Stimulated activated CD8-positive, alpha-beta memory T cell treated with anti-CD3 and anti-CD28 coated beads, Interleukin-4, amount 100 ng/mL, for 24 hours (primary cell): ENCODE measurements at regions not wholly inside any gene's neighbourhood (a gene's known extent, or its start where the extent isn't known, plus 50 kb on each side); places are given as distances from the start of the nearest gene placed in this dataset.
"Not testable (repeated sequence)": the region's sequence is repeated elsewhere in the genome, so short reads cannot be mapped to it uniquely, and the experiment has no call there.

Source experiments
- DNase-seq: peaks from one replicate; pipeline ENCODE4 v3.0.0-alpha.2; 2020; ENCODE audit warnings: low read depth

DNA sequence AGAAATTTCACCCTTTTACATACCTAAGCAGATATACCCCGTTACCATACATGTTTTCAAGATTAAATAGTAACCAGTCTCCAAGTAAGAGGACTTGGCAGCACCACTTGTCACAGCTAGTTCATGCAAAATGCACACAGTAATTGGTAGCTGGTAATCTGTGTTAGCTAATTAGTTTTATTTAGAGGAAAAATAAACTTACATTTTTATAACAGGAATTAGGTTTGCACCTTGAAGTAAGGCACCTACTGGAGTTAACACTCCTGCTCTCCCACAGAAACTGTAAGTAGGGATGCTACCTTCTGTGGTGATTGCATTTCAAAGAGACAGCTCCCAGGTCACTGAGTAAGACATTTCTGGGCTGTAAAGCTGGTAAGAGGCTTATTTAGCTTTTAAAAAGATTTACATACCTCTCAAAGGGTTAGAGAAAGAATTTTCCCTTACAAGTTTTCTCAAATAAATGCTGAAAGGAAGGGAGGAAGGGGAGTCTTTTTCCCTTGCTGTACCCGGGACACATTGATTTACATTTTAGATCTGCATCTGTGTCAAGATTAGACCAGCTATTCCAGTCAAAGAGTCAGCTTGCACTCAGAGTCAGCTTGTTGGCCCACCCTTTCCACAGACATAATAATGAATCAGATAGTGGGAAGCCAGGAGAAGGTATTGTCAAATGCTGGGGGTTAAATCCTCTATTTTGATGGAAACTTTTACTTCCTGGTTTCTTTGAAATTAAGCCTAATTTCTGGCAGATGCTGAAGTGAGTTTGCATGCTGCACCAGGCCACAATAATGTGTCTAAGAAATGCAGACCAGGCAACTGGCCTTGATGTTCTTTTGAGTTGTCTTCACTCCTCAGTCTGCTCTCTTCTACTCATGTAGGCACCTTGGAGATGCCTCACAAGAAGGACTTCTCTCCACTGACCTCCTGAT is 77.6 kb upstream of the CHD2 start:
- no peak for DNase-seq

DNA sequence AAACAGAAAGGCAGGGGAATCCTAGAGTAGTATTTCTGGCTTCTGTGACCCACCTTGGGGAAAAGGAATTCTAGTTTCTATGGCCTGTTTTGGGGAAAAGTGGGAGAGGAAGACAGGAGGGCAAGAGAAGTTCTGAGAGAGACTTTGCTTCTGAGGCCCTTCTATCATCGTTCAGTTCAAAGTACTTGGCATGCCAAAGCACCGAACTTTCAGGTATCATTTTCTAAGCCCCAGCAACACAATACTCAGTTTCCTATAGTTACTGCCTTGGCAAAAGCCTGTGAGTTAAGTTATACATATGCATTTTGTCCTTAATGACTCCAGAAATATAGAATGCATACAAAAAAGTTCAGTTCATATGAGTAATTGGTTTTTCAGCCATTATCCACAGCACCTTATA is 74.1 kb upstream of the CHD2 start:
- no peak for DNase-seq

- DNase-seq: not testable (repeated sequence)
Observed at GRCh38 chr15:92827991-92828390, 72.1 kb upstream of the CHD2 start.

DNA sequence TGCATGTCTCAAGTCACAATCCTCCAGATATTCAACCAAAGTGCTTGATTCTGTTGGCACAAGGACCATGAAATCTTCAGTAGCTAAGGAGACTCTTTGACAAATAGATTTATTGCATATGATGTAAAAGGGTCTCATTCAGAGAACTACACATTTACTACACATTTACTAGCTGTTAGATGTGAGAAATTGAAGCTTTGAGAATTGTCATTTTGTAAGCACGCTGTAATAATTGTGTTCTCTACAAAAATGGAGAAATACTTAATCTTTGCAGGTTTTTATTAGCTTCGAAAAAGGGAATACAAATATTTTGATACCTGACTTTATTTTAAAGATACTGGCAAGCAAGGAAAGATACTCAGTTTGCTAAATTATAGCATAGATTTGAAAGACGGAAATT is 70.2 kb upstream of the CHD2 start:
- DNase-seq: no peak

- DNase-seq: no peak
Observed at GRCh38 chr15:92831336-92831654, 68.8 kb upstream of the CHD2 start.

- peak; percentile 84 for DNase-seq
Observed at GRCh38 chr15:92831655-92832328, 68.3 kb upstream of the CHD2 start.

GRCh38 chr15:92833106-92833433 is 67.1 kb upstream of the CHD2 start:
- no peak for DNase-seq

DNA sequence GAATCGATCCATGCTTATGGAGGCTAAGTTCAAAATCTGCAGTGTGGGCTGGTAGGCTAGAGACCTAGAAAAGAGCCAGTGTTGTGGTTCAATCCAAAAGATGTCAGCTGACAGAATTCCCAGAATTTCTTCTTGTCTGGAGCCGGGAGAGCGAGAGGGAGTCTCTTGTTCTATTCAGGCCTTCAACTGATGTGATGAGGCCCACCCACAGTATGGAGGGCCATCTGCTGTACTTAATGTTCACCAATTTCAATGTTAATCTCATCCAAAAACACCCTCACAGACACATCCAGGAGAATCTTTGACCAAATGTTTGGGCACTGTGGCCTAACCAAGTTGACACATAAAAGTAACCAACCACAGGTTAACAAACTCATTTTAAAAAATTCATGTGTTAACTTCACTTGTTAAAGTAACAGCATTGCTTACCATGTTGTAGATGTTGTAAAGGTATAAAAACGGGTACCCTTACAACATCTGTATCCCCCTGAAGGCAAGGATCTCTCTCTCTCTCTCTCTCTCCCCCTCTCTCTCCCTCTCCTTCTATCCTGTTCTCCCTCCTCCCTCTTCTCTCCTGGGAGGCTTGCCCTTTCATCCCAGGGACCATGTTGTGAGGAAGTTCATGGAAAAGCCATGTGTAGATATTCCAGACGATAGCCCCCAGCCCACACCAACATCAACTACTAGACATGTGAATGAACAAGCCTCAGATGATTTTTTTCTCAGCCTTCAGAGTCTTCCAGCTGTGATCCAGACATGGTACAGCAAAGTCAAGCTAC is 66.4 kb upstream of the CHD2 start:
- DNase-seq: no peak

- no peak for DNase-seq
Observed at GRCh38 chr15:92839696-92840095, 60.4 kb upstream of the CHD2 start.

DNA sequence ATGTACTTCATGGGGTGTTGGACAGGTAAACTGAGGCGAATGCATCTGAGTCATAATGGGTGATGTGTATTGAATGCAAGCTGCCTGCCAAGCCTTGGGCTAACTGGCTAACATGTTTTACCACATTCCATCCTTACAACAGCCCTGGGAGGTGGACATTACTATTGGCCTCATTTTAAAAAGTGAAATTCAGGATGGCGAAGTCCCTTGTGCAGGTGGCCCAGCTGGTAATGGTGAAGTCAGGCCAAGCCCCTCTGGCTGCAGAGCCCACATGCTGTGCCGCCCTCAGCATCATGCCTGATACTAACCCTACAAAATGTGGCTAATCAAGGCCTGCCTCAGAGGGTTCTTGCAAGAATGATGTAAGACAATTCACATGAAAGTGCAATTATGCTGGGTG is 60.0 kb upstream of the CHD2 start:
- no peak for DNase-seq

- no peak for DNase-seq
Observed at GRCh38 chr15:92843326-92843725, 56.8 kb upstream of the CHD2 start.

DNA sequence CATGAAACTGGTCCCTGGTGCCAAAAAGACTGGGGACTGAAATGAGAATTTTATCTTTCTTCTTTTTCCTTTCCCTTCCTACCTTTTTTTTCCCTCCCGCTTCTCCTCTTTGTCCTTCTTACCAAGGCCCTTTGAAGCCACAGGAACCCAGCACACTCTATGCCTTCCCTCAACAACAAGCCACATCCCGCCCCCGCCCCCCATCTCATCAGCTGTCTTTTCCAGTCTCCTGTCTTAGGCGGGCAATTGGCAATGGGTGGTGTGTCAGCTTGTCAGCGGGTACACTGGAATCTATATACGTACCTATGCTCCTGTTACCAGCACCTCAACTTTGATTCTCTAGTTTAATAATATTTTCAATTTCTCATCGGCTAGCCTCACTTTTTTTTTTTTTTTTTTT is 56.3 kb upstream of the CHD2 start:
- DNase-seq: no peak

DNA sequence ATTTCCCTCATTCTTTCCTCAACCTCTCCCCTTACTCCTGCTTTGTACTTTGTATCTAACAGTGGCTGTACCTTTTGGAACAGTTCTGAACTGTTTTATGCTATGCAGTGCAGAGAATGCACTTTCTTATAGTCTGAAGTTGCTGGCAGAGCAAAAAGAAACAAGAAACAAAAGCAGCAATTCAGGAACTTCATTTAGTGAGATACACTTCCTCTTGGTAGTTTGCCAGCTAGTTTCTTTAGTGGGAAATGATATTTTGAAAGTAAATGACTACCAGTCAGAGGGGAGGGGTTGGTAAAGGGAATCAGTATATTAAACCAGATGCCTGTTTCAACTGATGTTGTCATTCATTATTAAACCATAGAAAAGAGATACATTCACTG is 55.0 kb upstream of the CHD2 start:
- no peak for DNase-seq

DNA sequence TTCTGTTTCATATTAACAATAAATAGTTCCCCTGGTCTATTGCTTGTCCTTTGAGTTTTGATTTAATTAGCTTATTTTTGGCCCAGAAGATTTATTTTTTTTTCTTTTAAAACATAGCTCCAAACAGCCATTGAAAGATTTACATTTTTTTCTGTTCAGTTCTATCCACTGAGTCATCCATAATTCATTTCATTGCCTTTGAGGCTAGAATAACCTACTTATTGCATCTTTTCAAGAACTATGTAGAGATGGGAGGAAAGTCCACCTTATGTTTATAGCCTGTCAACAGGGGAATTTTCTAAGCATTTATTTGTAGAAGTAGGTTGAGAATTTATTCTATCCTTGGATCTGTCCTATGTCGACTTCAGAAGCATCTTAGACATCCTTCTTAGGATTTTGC is 53.4 kb upstream of the CHD2 start:
- DNase-seq: no peak

DNA sequence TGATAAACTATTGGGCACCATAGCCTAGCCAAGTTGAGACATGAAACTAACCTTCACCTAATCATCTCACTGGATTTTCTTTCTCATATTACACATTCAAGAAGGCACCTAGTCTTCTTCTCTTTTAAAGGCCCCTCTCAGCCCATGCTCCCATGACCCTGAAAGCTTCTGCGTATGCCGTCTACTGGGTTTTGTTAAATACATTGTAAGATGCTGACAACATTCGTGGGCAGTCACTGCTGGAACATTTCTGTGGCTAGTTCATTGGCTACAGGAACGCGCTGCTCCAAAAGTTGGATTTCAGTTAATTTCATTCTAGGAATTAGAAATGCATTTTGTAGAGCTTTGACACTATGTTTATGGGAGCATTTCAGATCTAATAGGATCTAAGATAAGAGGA is 52.3 kb upstream of the CHD2 start:
- DNase-seq: no peak

GRCh38 chr15:92848464-92848851 is 51.7 kb upstream of the CHD2 start:
- DNase-seq: no peak

DNA sequence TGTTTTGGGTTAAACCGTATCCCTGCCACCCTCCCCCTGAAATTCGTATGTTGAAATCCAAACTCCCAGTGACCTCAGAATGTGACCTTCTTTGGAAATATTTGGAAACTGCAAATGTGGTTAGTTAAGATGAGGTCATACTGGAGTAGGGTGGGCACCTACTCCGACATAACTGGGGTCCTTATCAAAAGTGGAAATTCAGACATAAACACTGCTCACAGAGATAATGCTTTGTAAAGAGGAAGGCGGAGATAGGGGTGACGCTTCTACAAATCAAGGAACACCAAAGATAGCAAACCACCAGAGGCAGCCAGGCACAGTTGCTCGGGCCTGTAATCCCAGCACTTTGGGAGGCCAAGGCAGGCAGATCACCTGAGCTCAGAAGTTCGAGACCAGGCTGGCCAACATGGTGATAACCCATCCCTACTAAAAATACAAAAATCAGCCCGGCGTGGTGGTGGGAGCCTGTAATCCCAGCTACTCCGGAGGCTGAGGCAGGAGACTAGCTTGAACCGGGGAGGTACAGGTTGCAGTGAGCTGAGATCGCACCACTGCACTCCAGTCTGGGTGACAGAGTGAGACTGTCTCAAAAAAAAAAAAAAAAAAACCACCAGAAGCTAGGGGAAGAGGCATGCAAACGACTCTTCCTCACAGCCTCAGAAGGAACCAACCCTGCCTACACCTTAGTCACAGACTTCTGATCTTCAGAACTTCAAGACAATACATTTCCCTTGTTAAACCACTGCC is 51.1 kb upstream of the CHD2 start:
- no peak for DNase-seq

DNA sequence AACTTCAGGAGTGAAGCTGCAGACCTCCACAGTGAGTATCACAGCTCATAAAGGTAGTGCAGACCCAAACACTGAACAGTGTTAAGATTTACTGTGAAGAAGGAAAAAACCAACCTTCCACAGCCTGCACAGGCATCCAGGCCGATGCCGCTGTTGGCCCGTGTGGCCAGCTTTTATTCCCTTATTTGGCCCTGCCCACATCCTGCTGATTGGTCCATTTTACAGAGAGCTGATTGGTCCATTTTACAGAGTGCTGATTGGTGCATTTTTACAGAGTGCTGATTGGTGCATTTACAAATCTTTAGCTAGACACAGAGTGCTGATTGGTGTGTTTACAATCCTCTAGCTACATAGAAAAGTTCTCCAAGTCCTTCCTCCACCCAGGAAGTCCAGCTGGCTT is 49.9 kb upstream of the CHD2 start:
- not testable (repeated sequence) for DNase-seq
